IMR-90 (cell line): ENCODE measurements at regions not wholly inside any gene's neighbourhood (a gene's known extent, or its start where the extent isn't known, plus 50 kb on each side); places are given as distances from the start of the nearest gene placed in this dataset.

ENCODE experiments used
- ATAC-seq: fragments of 200-7000 bp; cut with Tn5 transposase; 2 replicates; pipeline ENCODE4 v1.9.1; 2020; ENCODE audit warnings: low read depth, mild to moderate bottlenecking, moderate library complexity
- BruUV-seq: library from RNA; stranded (reverse); fragments of 400-500 nt; replicated peaks from 2 replicates; lab custom pipeline; 2021; lab: Mats Ljungman, UMichigan
- CTCF ChIA-PET: fragments of 300-600 bp; formaldehyde crosslinking; extraction: SDS; loops from one replicate; lab custom pipeline; 2021; ENCODE audit warnings: antibody characterized with exemption; lab: Yijun Ruan, JAX
- POLR2A ChIA-PET: fragments of 300-600 bp; sonication (Branson Sonifier 250); formaldehyde crosslinking; loops from one replicate; lab custom pipeline; 2022; ENCODE audit warnings: antibody characterized with exemption; ENCODE audit not compliant: unreplicated experiment; lab: Charles Lee
- DNase-seq: peaks from one replicate; pipeline ENCODE4 v3.0.0; 2013
- H2AFZ ChIP-seq: replicated peaks from 2 replicates; pipeline ENCODE3; 2013; ENCODE audit warnings: low read length, mild to moderate bottlenecking; ENCODE audit not compliant: poor library complexity
- H2AK5ac ChIP-seq: 2 replicates; pipeline ENCODE4 v1.6.1; 2013; ENCODE audit warnings: low read depth, low read length, inconsistent platforms
- H2AK9ac ChIP-seq: replicated peaks from 2 replicates; pipeline ENCODE3; 2013; ENCODE audit warnings: mild to moderate bottlenecking, low read depth, low read length, moderate library complexity; ENCODE audit not compliant: poor library complexity
- H2BK120ac ChIP-seq: 2 replicates; pipeline ENCODE4 v1.6.1; 2013; ENCODE audit warnings: low read depth, low read length, inconsistent platforms
- H2BK15ac ChIP-seq: 3 replicates; pipeline ENCODE4 v1.6.1; 2013; ENCODE audit warnings: low read depth, low read length, inconsistent platforms
- H2BK20ac ChIP-seq: 2 replicates; pipeline ENCODE4 v1.6.1; 2013; ENCODE audit warnings: low read depth, mild to moderate bottlenecking, inconsistent platforms, low read length, moderate library complexity
- H2BK5ac ChIP-seq: 2 replicates; pipeline ENCODE4 v1.6.1; 2013; ENCODE audit warnings: mild to moderate bottlenecking, low read depth, low read length, inconsistent platforms; ENCODE audit not compliant: poor library complexity, severe bottlenecking
- H3K14ac ChIP-seq: replicated peaks from 2 replicates; pipeline ENCODE4 v1.6.1; 2013; ENCODE audit warnings: low read depth, low read length, inconsistent platforms
- H3K18ac ChIP-seq: 2 replicates; pipeline ENCODE4 v1.6.1; 2013; ENCODE audit warnings: low read depth, low read length, control low read depth
- H3K23ac ChIP-seq: 2 replicates; pipeline ENCODE4 v1.6.1; 2013; ENCODE audit warnings: low read depth, low read length, inconsistent platforms
- H3K27ac ChIP-seq: 2 replicates; pipeline ENCODE4 v1.5.1; 2013; ENCODE audit warnings: mild to moderate bottlenecking, control low read depth, low read length; ENCODE audit not compliant: insufficient read depth
- H3K27me3 ChIP-seq: 2 replicates; pipeline ENCODE4 v1.6.1; 2013; ENCODE audit warnings: low read length; ENCODE audit not compliant: control insufficient read depth, insufficient read depth
- H3K36me3 ChIP-seq: 2 replicates; pipeline ENCODE4 v1.6.1; 2013; ENCODE audit warnings: low read length, mixed read lengths; ENCODE audit not compliant: control insufficient read depth, insufficient read depth
- H3K4ac ChIP-seq: 2 replicates; pipeline ENCODE4 v1.6.1; 2013; ENCODE audit warnings: low read depth, low read length, inconsistent platforms
- H3K4me1 ChIP-seq: 2 replicates; pipeline ENCODE4 v1.6.1; 2013; ENCODE audit warnings: low read length, mixed read lengths; ENCODE audit not compliant: control insufficient read depth, insufficient read depth
- H3K4me2 ChIP-seq: 2 replicates; pipeline ENCODE4 v1.6.1; 2013; ENCODE audit warnings: low read depth, mild to moderate bottlenecking, control low read depth, low read length, moderate library complexity
- H3K4me3 ChIP-seq: 2 replicates; pipeline ENCODE4 v1.5.1; 2013; ENCODE audit warnings: low read depth, mild to moderate bottlenecking, control low read depth, low read length, moderate library complexity; ENCODE audit not compliant: insufficient read depth
- H3K56ac ChIP-seq: 2 replicates; pipeline ENCODE4 v1.6.1; 2013; ENCODE audit warnings: low read length, inconsistent platforms; ENCODE audit not compliant: insufficient read depth; ENCODE audit errors: extremely low read depth
- H3K79me1 ChIP-seq, 2 experiments: 2 replicates each; pipeline ENCODE4 v1.6.1; 2013; ENCODE audit warnings: low read length in 2 of 2, inconsistent platforms in 1 of 2, low read depth in 1 of 2
- H3K9ac ChIP-seq: 2 replicates; pipeline ENCODE4 v1.6.1; 2013; ENCODE audit warnings: low read depth, low read length, control low read depth
- H3K9me1 ChIP-seq: 2 replicates; pipeline ENCODE4 v1.6.1; 2013; ENCODE audit warnings: low read length, inconsistent platforms; ENCODE audit not compliant: insufficient read depth
- H3K9me3 ChIP-seq: 2 replicates; pipeline ENCODE4 v1.6.1; 2013; ENCODE audit warnings: low read length; ENCODE audit not compliant: control insufficient read depth, insufficient read depth
- H4K20me1 ChIP-seq: 2 replicates; pipeline ENCODE4 v1.6.1; 2013; ENCODE audit warnings: low read length, inconsistent platforms; ENCODE audit not compliant: insufficient read depth
- H4K5ac ChIP-seq: 2 replicates; pipeline ENCODE4 v1.6.1; 2013; ENCODE audit warnings: mild to moderate bottlenecking, low read depth, low read length, control low read depth
- H4K8ac ChIP-seq, 2 experiments: 2 replicates each; pipeline ENCODE4 v1.6.1; 2013; ENCODE audit warnings: low read depth in 2 of 2, low read length in 2 of 2, control low read depth in 1 of 2, inconsistent platforms in 1 of 2
- H4K91ac ChIP-seq: 2 replicates; pipeline ENCODE4 v1.6.1; 2013; ENCODE audit warnings: low read depth, low read length, inconsistent platforms; ENCODE audit not compliant: insufficient read depth
- ELK1 ChIP-seq: fragments of 150-350 bp; IDR thresholded peaks from 2 replicates; pipeline ENCODE4 v1.6.1; 2016; ENCODE audit warnings: low read depth, mild to moderate bottlenecking, low read length, moderate library complexity, borderline replicate concordance
- SMC3 ChIP-seq: fragments of 150-350 bp; IDR thresholded peaks from 2 replicates; pipeline ENCODE4 v1.6.1; 2016; ENCODE audit warnings: low read depth, mild to moderate bottlenecking, antibody characterized with exemption, low read length, moderate library complexity
- WGBS, 2 experiments: methylation state at CpG; one replicate each; pipeline versions ENCODE4 v1.1.5 to v1.1.7; 2013; ENCODE audit warnings: missing lambda C conversion rate in 2 of 2; ENCODE audit not compliant: insufficient read length in 1 of 2; ENCODE audit errors: extremely low coverage in 2 of 2; 5-methylcytosine and 5-hydroxymethylcytosine counted together
- dilution Hi-C: fragments of 300-500 bp; cut with HindIII; formaldehyde crosslinking; loops from one replicate; pipeline ENCODE4 v1.14.3; 2018; ENCODE audit warnings: low sequenced_read_pairs; ENCODE audit not compliant: unreplicated experiment
- in situ Hi-C: fragments of 300-500 bp; cut with MboI; formaldehyde crosslinking; loops from 3 replicates; pipeline ENCODE4 v1.14.3; 2019; ENCODE audit warnings: low sequenced_read_pairs, inconsistent platforms, mixed read lengths
- intact Hi-C: fragments of 100-400 bp; cut with micrococcal nuclease; formaldehyde crosslinking; loops from 2 replicates; pipeline ENCODE4 v1.10.0; 2022

GRCh38 chr7:81206217-81206616 is 287.4 kb upstream of the SEMA3C start:
- no peaks in the 10 kb centered on the region for H3K27me3 ChIP-seq
- dilution Hi-C loops: no loop called here
- H3K4me2 ChIP-seq: no peak overlapping the region
- no peaks in the 10 kb centered on the region for H3K9me3 ChIP-seq
- H3K79me1 ChIP-seq: no peaks in the 10 kb centered on the region
- H2BK120ac ChIP-seq: no peak overlapping the region
- no peak overlapping the region for H3K27ac ChIP-seq
- ChIA-PET POLR2A (no interaction called here), CTCF (no interaction called here)
- H3K23ac ChIP-seq: no peak overlapping the region
- H2AK5ac ChIP-seq: no peak overlapping the region
- no peak overlapping the region for H3K18ac ChIP-seq
- H2BK5ac ChIP-seq: no peak overlapping the region
- H3K56ac ChIP-seq: no peak overlapping the region
- no peaks in the 10 kb centered on the region for H3K9me1 ChIP-seq
- in situ Hi-C loops: no loop called here
- H4K91ac ChIP-seq: no peak overlapping the region
- WGBS, 2 experiments: 71% methylated on average over 2 of the region's 3 CpGs; no CpG with 5 or more reads in 1 of the 2 experiments
- DNase-seq (no peak), ATAC-seq (no peak)
- H2BK15ac ChIP-seq: no peak overlapping the region
- H2BK20ac ChIP-seq: no peak overlapping the region
- H3K4me1 ChIP-seq: peaks cover 3% of the 10 kb centered on the region; the same call in 1 of the 2 replicates
- no peak overlapping the region for H4K5ac ChIP-seq
- no peak overlapping the region for H4K8ac ChIP-seq
- H3K4me3 ChIP-seq: no peak overlapping the region
- no TSS peak for BruUV-seq
- no peaks in the 10 kb centered on the region for H4K20me1 ChIP-seq
- TF ChIP-seq SMC3 (no peak), ELK1 (no peak)
- H3K4ac ChIP-seq: no peak overlapping the region
- H3K36me3 ChIP-seq: no peaks in the 10 kb centered on the region
- no peak overlapping the region for H2AFZ ChIP-seq
- H2AK9ac ChIP-seq: no peak overlapping the region
- intact Hi-C loops: no loop called here
- no peak overlapping the region for H3K14ac ChIP-seq
- no peak overlapping the region for H3K9ac ChIP-seq
